ENCODE measurements at regions not wholly inside any gene's neighbourhood (a gene's known extent, or its start where the extent isn't known, plus 50 kb on each side); places are given as distances from the start of the nearest gene placed in this dataset.

- Histone ChIP-seq H3K4me3 (replicated peaks in 1 of 3; ENCODE audit: insufficient read depth in 1 of 3, low read depth in 1 of 3, low read length in 3 of 3) (no peak overlapping the region), H2AFZ (ENCODE audit: low read depth, low read length) (no peak overlapping the region), H4K20me1 (replicated peaks; ENCODE audit: control insufficient read depth, extremely low read depth, insufficient read depth, low read length) (no peaks in the 10 kb centered on the region), H3K9ac (replicated peaks; ENCODE audit: extremely low read depth, insufficient read depth, low read length) (no peak overlapping the region), H3K9me3 (replicated peaks; ENCODE audit: control insufficient read depth, insufficient read depth, low read length) (no peaks in the 10 kb centered on the region), H3K27me3 (ENCODE audit: control insufficient read depth in 2 of 2, insufficient read depth in 2 of 2, low read length in 2 of 2) (no peaks in the 10 kb centered on the region), H3K9me1 (replicated peaks; ENCODE audit: control insufficient read depth, extremely low read depth, insufficient read depth, low read length) (no peaks in the 10 kb centered on the region), H3K27ac (ENCODE audit: insufficient read depth, low read depth, low read length) (no peak overlapping the region), H3K4me1 (ENCODE audit: control insufficient read depth, extremely low read depth, insufficient read depth, low read length) (no peaks in the 10 kb centered on the region), H3K79me2 (ENCODE audit: control insufficient read depth, insufficient read depth, low read length) (no peaks in the 10 kb centered on the region), H3K36me3 (ENCODE audit: control insufficient read depth in 2 of 2, extremely low read depth in 1 of 2, insufficient read depth in 2 of 2, low read length in 2 of 2) (no peaks in the 10 kb centered on the region), H3K4me2 (ENCODE audit: insufficient read depth, low read length) (no peak overlapping the region)
- TF ChIP-seq, protein P1, sequence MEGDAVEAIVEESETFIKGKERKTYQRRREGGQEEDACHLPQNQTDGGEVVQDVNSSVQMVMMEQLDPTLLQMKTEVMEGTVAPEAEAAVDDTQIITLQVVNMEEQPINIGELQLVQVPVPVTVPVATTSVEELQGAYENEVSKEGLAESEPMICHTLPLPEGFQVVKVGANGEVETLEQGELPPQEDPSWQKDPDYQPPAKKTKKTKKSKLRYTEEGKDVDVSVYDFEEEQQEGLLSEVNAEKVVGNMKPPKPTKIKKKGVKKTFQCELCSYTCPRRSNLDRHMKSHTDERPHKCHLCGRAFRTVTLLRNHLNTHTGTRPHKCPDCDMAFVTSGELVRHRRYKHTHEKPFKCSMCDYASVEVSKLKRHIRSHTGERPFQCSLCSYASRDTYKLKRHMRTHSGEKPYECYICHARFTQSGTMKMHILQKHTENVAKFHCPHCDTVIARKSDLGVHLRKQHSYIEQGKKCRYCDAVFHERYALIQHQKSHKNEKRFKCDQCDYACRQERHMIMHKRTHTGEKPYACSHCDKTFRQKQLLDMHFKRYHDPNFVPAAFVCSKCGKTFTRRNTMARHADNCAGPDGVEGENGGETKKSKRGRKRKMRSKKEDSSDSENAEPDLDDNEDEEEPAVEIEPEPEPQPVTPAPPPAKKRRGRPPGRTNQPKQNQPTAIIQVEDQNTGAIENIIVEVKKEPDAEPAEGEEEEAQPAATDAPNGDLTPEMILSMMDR (IDR thresholded peaks at IDR 0.05; ENCODE audit: extremely low read depth in 1 of 2, insufficient read depth in 1 of 2, low read depth in 1 of 2, low read length in 2 of 2) = no peak
- no peak for TF ChIP-seq EZH2 (IDR thresholded peaks at IDR 0.05; ENCODE audit: borderline replicate concordance, low read depth, low read length, severe bottlenecking)
- TF ChIP-seq MYC (IDR thresholded peaks at IDR 0.05; ENCODE audit: low read depth, low read length) = no peak
- TF ChIP-seq POLR2AphosphoS5 (IDR thresholded peaks at IDR 0.05; ENCODE audit: insufficient read depth, low read depth, low read length) = no peak
- TF ChIP-seq GATA2 (IDR thresholded peaks at IDR 0.05; ENCODE audit: insufficient read depth, insufficient read length, low read depth, low read length) = no peak
- no peak for TF ChIP-seq MAX (IDR thresholded peaks at IDR 0.05; ENCODE audit: insufficient read depth, insufficient read length)
- no peak for TF ChIP-seq POLR2A (IDR thresholded peaks at IDR 0.05; ENCODE audit: low read depth, low read length)
- TF ChIP-seq JUN (IDR thresholded peaks at IDR 0.05; ENCODE audit: borderline replicate concordance, insufficient read depth, insufficient read length, low read depth) = no peak
- TF ChIP-seq FOS (IDR thresholded peaks at IDR 0.05; ENCODE audit: borderline replicate concordance, insufficient read depth, low read length) = no peak
- POLR2A ChIA-PET = no interaction called here
- BruUV-seq (replicated peaks) = no TSS peak
- intact Hi-C loops (cut with micrococcal nuclease) = no loop called here
- CTCF ChIA-PET = no interaction called here
- DNase-seq (ENCODE audit: low read depth, low spot score) = no peak
- FAIRE-seq = no peak
- dilution Hi-C loops (cut with MboI; ENCODE audit: extremely low pct_ligation_motif_present, low sequenced_read_pairs) = no loop called here
Observed at GRCh38 chr4:43822621-43823020, 626.0 kb downstream of the KCTD8 start.
